K562 (cell line): ENCODE measurements at regions not wholly inside any gene's neighbourhood (a gene's known extent, or its start where the extent isn't known, plus 50 kb on each side); places are given as distances from the start of the nearest gene placed in this dataset.

Source experiments
- ATAC-seq: fragments of 200-7000 bp; cut with Tn5 transposase; 3 replicates; pipeline ENCODE4 v1.9.1; 2020; ENCODE audit warnings: moderate library complexity
- BruUV-seq: library from RNA; stranded (reverse); fragments of 400-500 nt; replicated peaks from 2 replicates; lab custom pipeline; 2021; lab: Mats Ljungman, UMichigan
- CTCF ChIA-PET: fragments of 300-600 bp; formaldehyde crosslinking; extraction: SDS; loops from one replicate; lab custom pipeline; 2021; ENCODE audit warnings: low intra/inter-chr PET ratio; lab: Yijun Ruan, JAX
- POLR2A ChIA-PET: fragments of 300-600, 350-650 bp; sonication (Branson Sonifier 250); formaldehyde crosslinking; extraction: SDS; loops from one replicate; lab custom pipeline; 2021; ENCODE audit warnings: antibody characterized with exemption, inconsistent platforms; lab: Yijun Ruan, JAX
- DNase-seq, 4 experiments: peaks; one replicate each; pipeline versions ENCODE4 v3.0.0 to v3.0.0-alpha.2; 2011 to 2018; ENCODE audit warnings: low spot score in 3 of 4, mixed read lengths in 3 of 4; ENCODE audit errors: extremely low read depth in 1 of 4
- FAIRE-seq: peaks from 2 replicates; lab custom pipeline; 2011; peaks lifted over from hg19 to GRCh38; lab: Jason Lieb, UNC
- H2AFZ ChIP-seq: 2 replicates; pipeline ENCODE4 v1.6.0; 2011; ENCODE audit warnings: low read depth, low read length, control low read depth, inconsistent platforms
- H3K27ac ChIP-seq: fragments of 200-600 bp; 3 replicates; pipeline ENCODE4 v1.8.0; 2011; ENCODE audit warnings: low read depth, mild to moderate bottlenecking, control low read depth, inconsistent platforms, low read length, moderate library complexity, mixed read lengths; ENCODE audit errors: extremely low read depth
- H3K27me3 ChIP-seq, 2 experiments: fragments of 300-600 bp in 1 of 2; 2 replicates in 1 of 2; 3 replicates in 1 of 2; pipeline versions ENCODE4 v1.6.0 to v1.8.0; 2011; ENCODE audit warnings: inconsistent platforms in 2 of 2, low read length in 2 of 2, mild to moderate bottlenecking in 1 of 2, mixed read lengths in 1 of 2, moderate library complexity in 1 of 2; ENCODE audit not compliant: control insufficient read depth in 2 of 2, insufficient read depth in 2 of 2
- H3K36me3 ChIP-seq: fragments of 300-600 bp; 3 replicates; pipeline ENCODE4 v1.8.0; 2011; ENCODE audit warnings: mild to moderate bottlenecking, low read length, inconsistent platforms; ENCODE audit not compliant: control insufficient read depth, insufficient read depth
- H3K4me1 ChIP-seq, 2 experiments: fragments of 200-600 bp in 1 of 2; replicated peaks in 1 of 2; 2 replicates in 1 of 2; 3 replicates in 1 of 2; pipeline versions ENCODE4 v1.5.1 to v1.8.0; 2011; ENCODE audit warnings: inconsistent platforms in 2 of 2, low read length in 2 of 2, mild to moderate bottlenecking in 1 of 2, mixed read lengths in 1 of 2, moderate library complexity in 1 of 2; ENCODE audit not compliant: control insufficient read depth in 2 of 2, insufficient read depth in 2 of 2
- H3K4me2 ChIP-seq: 2 replicates; pipeline ENCODE4 v1.6.1; 2011; ENCODE audit warnings: low read length, control low read depth, inconsistent platforms, mixed read lengths; ENCODE audit not compliant: insufficient read depth
- H3K4me3 ChIP-seq: fragments of 200-600 bp; sonication (generic), shearing (Covaris generic); 2 replicates; pipeline ENCODE4 v1.5.1; 2016; ENCODE audit warnings: control low read depth, inconsistent platforms
- H3K79me2 ChIP-seq: fragments of 200-600 bp; 3 replicates; pipeline ENCODE4 v1.8.0; 2011; ENCODE audit warnings: low read length, inconsistent platforms; ENCODE audit not compliant: control insufficient read depth, insufficient read depth
- H3K9ac ChIP-seq, 2 experiments: 2 replicates each; pipeline versions ENCODE4 v1.6.0 to v1.6.1; 2011; ENCODE audit warnings: low read depth in 2 of 2, low read length in 2 of 2, control low read depth in 1 of 2, inconsistent platforms in 1 of 2, mild to moderate bottlenecking in 1 of 2, mixed read lengths in 1 of 2; ENCODE audit not compliant: insufficient read depth in 1 of 2
- H3K9me1 ChIP-seq: one replicate; pipeline ENCODE4 v1.6.0; 2011; ENCODE audit warnings: inconsistent platforms, mild to moderate bottlenecking, low read length, moderate library complexity; ENCODE audit not compliant: control insufficient read depth, insufficient read depth
- H3K9me3 ChIP-seq: replicated peaks from 2 replicates; pipeline ENCODE4 v1.5.1; 2011; ENCODE audit warnings: low read depth, low read length, inconsistent platforms; ENCODE audit not compliant: control insufficient read depth, insufficient read depth
- H4K20me1 ChIP-seq: replicated peaks from 2 replicates; pipeline ENCODE4 v1.6.1; 2011; ENCODE audit warnings: low read length, inconsistent platforms, mixed read lengths; ENCODE audit not compliant: control insufficient read depth, insufficient read depth
- ATF2 ChIP-seq: sonication (generic); formaldehyde crosslinking; IDR thresholded peaks from 2 replicates; pipeline ENCODE4 v1.8.1; 2022; ENCODE audit warnings: missing genetic modification reagents
- CREM ChIP-seq: IDR thresholded peaks from 2 replicates; pipeline ENCODE4 v1.6.1; 2014; ENCODE audit warnings: antibody characterized with exemption, low read depth
- FOSL1 ChIP-seq: fragments of 200-800 bp; sonication (Bioruptor generic); conservative IDR thresholded peaks from 2 replicates; pipeline ENCODE4 v1.6.1; 2016; ENCODE audit warnings: missing genetic modification characterization, missing compliant biosample characterization
- GTF2E2 ChIP-seq: fragments of 200-800 bp; sonication (Bioruptor generic); IDR thresholded peaks from 2 replicates; pipeline ENCODE4 v1.6.1; 2016; ENCODE audit warnings: missing genetic modification characterization, missing compliant biosample characterization
- HLTF ChIP-seq: fragments of 450-650 bp; IDR thresholded peaks from 2 replicates; pipeline ENCODE4 v1.6.1; 2016
- HOMEZ ChIP-seq: fragments of 250-450 bp; sonication (Bioruptor Pico); IDR thresholded peaks from 2 replicates; pipeline ENCODE4 v1.4.0; 2020; ENCODE audit warnings: mild to moderate bottlenecking, moderate library complexity
- MCM2 ChIP-seq: fragments of 450-650 bp; IDR thresholded peaks from 2 replicates; pipeline ENCODE4 v1.6.1; 2017; ENCODE audit warnings: low read depth, mild to moderate bottlenecking
- MYNN ChIP-seq, 2 experiments: sonication (generic); formaldehyde crosslinking in 1 of 2; IDR thresholded peaks; 2 replicates each; pipeline versions ENCODE4 v1.5.0 to v1.6.1; 2016 to 2020; ENCODE audit warnings: antibody characterized with exemption in 1 of 2, missing genetic modification reagents in 1 of 2
- NFE2L1 ChIP-seq: fragments of 450-650 bp; IDR thresholded peaks from 2 replicates; pipeline ENCODE4 v1.6.1; 2016; ENCODE audit warnings: missing genetic modification characterization, low read depth, mild to moderate bottlenecking, missing compliant biosample characterization, moderate library complexity, borderline replicate concordance
- SRSF3 ChIP-seq: fragments of 200-400 bp; formaldehyde crosslinking; IDR thresholded peaks from 2 replicates; pipeline ENCODE4 v1.6.1; 2016; ENCODE audit warnings: mild to moderate bottlenecking, low read length, moderate library complexity; ENCODE audit not compliant: insufficient read depth
- THAP12 ChIP-seq: fragments of 250-450 bp; sonication (Bioruptor Pico); IDR thresholded peaks from 2 replicates; pipeline ENCODE4 v1.9.0; 2021; ENCODE audit warnings: mild to moderate bottlenecking, inconsistent platforms
- WGBS: fragments of 100-300 bp; shearing (Covaris generic); methylation state at CpG from one replicate; pipeline ENCODE4 v1.1.6; 2016; ENCODE audit warnings: low coverage, mixed read lengths; ENCODE audit not compliant: insufficient coverage; ENCODE audit errors: missing lambda C conversion rate; 5-methylcytosine and 5-hydroxymethylcytosine counted together
- in situ Hi-C: fragments of 300-500 bp; cut with MboI; formaldehyde crosslinking; loops from 4 replicates; pipeline ENCODE4 v1.15.0; 2018; ENCODE audit warnings: inconsistent platforms, mixed read lengths
- intact Hi-C: fragments of 100-400 bp; cut with micrococcal nuclease; formaldehyde crosslinking; loops from 2 replicates; pipeline ENCODE4 v1.14.2; 2022

- POLR2A ChIA-PET = no interaction called here
- TF ChIP-seq NFE2L1 (tag) (no peak), HLTF (no peak), MYNN (IDR thresholded peaks at IDR 0.05) (no peak), MYNN (CRISPR knock-in tag; IDR thresholded peaks at IDR 0.05) (no peak), MCM2 (no peak), SRSF3 (no peak), ATF2 (CRISPR knock-in tag) (no peak), GTF2E2 (no peak), HOMEZ (CRISPR knock-in tag) (no peak), CREM (no peak), FOSL1 (tag) (no peak), THAP12 (no peak)
- TF ChIP-seq, all 486 proteins: peak for 0
- CTCF ChIA-PET = no interaction called here
- ATAC-seq (no peak), FAIRE-seq (no peak), DNase-seq (no peak)
- Histone ChIP-seq H3K4me3 (no peak overlapping the region), H3K36me3 (no peaks in the 10 kb centered on the region), H3K27me3 (peaks cover 0 to 24% of the 10 kb centered on the region in 2 experiments; a peak in 2 of 5 replicates), H3K4me2 (no peak overlapping the region), H3K9me1 (no peaks in the 10 kb centered on the region), H2AFZ (no peak overlapping the region), H3K9me3 (no peaks in the 10 kb centered on the region), H3K9ac (no peak overlapping the region), H3K79me2 (no peaks in the 10 kb centered on the region), H4K20me1 (no peaks in the 10 kb centered on the region), H3K27ac (no peak overlapping the region), H3K4me1 (no peaks in the 10 kb centered on the region)
- in situ Hi-C loops = no loop called here
- no TSS peak for BruUV-seq
- WGBS = 6% methylated on average over 6 of the region's 11 CpGs
- intact Hi-C loops = no loop called here
Observed at GRCh38 chr14:94940263-94940993, 170.5 kb upstream of the GSC start.
